CD4-positive, alpha-beta memory T cell (primary cell): ENCODE measurements at regions not wholly inside any gene's neighbourhood (a gene's known extent, or its start where the extent isn't known, plus 50 kb on each side); places are given as distances from the start of the nearest gene placed in this dataset.

ENCODE experiments used
- CTCF ChIA-PET: fragments of 350-600 bp; sonication (Branson Sonifier 250); formaldehyde crosslinking; loops from one replicate; lab custom pipeline; 2021; ENCODE audit warnings: inconsistent platforms; ENCODE audit not compliant: partially characterized antibody; lab: Charles Lee
- POLR2A ChIA-PET: fragments of 350-600 bp; sonication (Branson Sonifier 250); formaldehyde crosslinking; loops from one replicate; lab custom pipeline; 2021; ENCODE audit not compliant: partially characterized antibody; lab: Charles Lee
- DNase-seq, 5 donors: peaks; one replicate each; pipeline versions ENCODE4 v3.0.0 to v3.0.0-alpha.2; 2020 to 2022; ENCODE audit warnings: mixed read lengths in 1 of 5
- H3K27ac ChIP-seq: one replicate; pipeline ENCODE4 v1.7.0; 2013; ENCODE audit warnings: low read depth, low read length
- H3K27me3 ChIP-seq: 2 replicates; pipeline ENCODE4 v1.7.0; 2013; ENCODE audit warnings: mild to moderate bottlenecking, low read length, moderate library complexity; ENCODE audit not compliant: insufficient read depth
- H3K36me3 ChIP-seq: 2 replicates; pipeline ENCODE4 v1.7.0; 2013; ENCODE audit warnings: mild to moderate bottlenecking, low read length, moderate library complexity; ENCODE audit not compliant: insufficient read depth
- H3K4me1 ChIP-seq: 2 replicates; pipeline ENCODE4 v1.7.0; 2013; ENCODE audit warnings: mild to moderate bottlenecking, low read length, moderate library complexity; ENCODE audit not compliant: insufficient read depth
- H3K4me3 ChIP-seq, 2 donors: one replicate each; pipeline ENCODE4 v1.7.0; 2013; ENCODE audit warnings: low read length in 2 of 2, mild to moderate bottlenecking in 1 of 2
- H3K9me3 ChIP-seq, 2 donors: one replicate each; pipeline ENCODE4 v1.7.0; 2013; ENCODE audit warnings: low read length in 2 of 2, control low read depth in 1 of 2; ENCODE audit not compliant: control insufficient read depth in 1 of 2
- H3K27ac Mint-ChIP-seq, 7 donors: one replicate each; pipeline ENCODE4 v1.8.0; 2020 to 2021; ENCODE audit warnings: mixed read lengths in 7 of 7, mild to moderate bottlenecking in 6 of 7, inconsistent platforms in 3 of 7, moderate library complexity in 3 of 7
- H3K27me3 Mint-ChIP-seq, 2 donors: one replicate each; pipeline ENCODE4 v1.8.0; 2020 to 2021; ENCODE audit warnings: mixed read lengths in 2 of 2
- H3K36me3 Mint-ChIP-seq, 2 donors: one replicate each; pipeline ENCODE4 v1.8.0; 2020 to 2021; ENCODE audit warnings: mixed read lengths in 2 of 2, inconsistent platforms in 1 of 2, mild to moderate bottlenecking in 1 of 2
- H3K4me1 Mint-ChIP-seq, 4 donors: one replicate each; pipeline ENCODE4 v1.8.0; 2020 to 2021; ENCODE audit warnings: mixed read lengths in 4 of 4, mild to moderate bottlenecking in 1 of 4
- H3K4me3 Mint-ChIP-seq, 8 donors: one replicate each; pipeline ENCODE4 v1.8.0; 2020 to 2021; ENCODE audit warnings: mixed read lengths in 8 of 8, mild to moderate bottlenecking in 7 of 8, moderate library complexity in 6 of 8, inconsistent platforms in 3 of 8
- H3K9me3 Mint-ChIP-seq, 8 donors: one replicate each; pipeline ENCODE4 v1.8.0; 2020 to 2021; ENCODE audit warnings: mixed read lengths in 8 of 8, mild to moderate bottlenecking in 5 of 8, inconsistent platforms in 3 of 8, moderate library complexity in 1 of 8
- intact Hi-C: fragments of 100-400 bp; cut with micrococcal nuclease; formaldehyde crosslinking; loops from one replicate; pipeline ENCODE4 v1.15.1; 2023

DNA sequence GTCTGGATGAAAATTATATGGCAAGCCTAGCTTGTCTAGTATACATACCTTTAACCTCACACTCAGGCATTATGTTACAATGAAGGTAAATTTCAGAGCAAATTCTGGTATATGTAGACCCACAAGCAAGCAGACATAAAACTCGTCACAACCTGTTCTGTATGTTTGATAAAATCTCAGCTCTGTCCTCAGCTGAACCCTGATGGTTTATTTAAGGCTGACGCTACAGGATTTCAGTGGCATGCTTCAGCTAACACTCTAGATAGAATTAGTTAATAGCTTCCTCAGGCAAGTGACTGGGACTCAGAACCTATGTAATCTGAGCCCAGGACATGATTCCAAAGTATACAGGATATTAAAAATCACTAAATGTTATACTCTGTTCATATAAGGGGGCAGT is 68.2 kb upstream of the MC2R start:
- Mint-ChIP-seq H3K9me3 (peaks cover 0 to 15% (median 5%) of the 10 kb centered on the region in 8 donors), H3K27me3 (peaks cover 5 to 14% of the 10 kb centered on the region in 2 donors), H3K36me3 (no peaks in the 10 kb centered on the region), H3K4me3 (no peak overlapping the region), H3K27ac (no peak overlapping the region), H3K4me1 (no peaks in the 10 kb centered on the region)
- ChIA-PET POLR2A (no interaction called here), CTCF (no interaction called here)
- Histone ChIP-seq H3K27ac (no peak overlapping the region), H3K27me3 (no peaks in the 10 kb centered on the region), H3K4me3 (no peak overlapping the region), H3K36me3 (no peaks in the 10 kb centered on the region), H3K9me3 (no peaks in the 10 kb centered on the region), H3K4me1 (no peaks in the 10 kb centered on the region)
- no peak for DNase-seq
- intact Hi-C loops: no loop called here

- no peaks in the 10 kb centered on the region for H3K4me1 Mint-ChIP-seq
- Histone ChIP-seq H3K27me3 (no peaks in the 10 kb centered on the region), H3K4me3 (no peak overlapping the region), H3K27ac (no peak overlapping the region), H3K4me1 (no peaks in the 10 kb centered on the region), H3K9me3 (no peaks in the 10 kb centered on the region), H3K36me3 (no peaks in the 10 kb centered on the region)
- no peaks in the 10 kb centered on the region for H3K36me3 Mint-ChIP-seq
- no peak overlapping the region for H3K27ac Mint-ChIP-seq
- ChIA-PET POLR2A (no interaction called here), CTCF (no interaction called here)
- H3K4me3 Mint-ChIP-seq: no peak overlapping the region
- intact Hi-C loops: no loop called here
- peaks cover 5 to 14% of the 10 kb centered on the region in 2 donors for H3K27me3 Mint-ChIP-seq
- no peak for DNase-seq
- peaks cover 0 to 12% (median 5%) of the 10 kb centered on the region in 8 donors for H3K9me3 Mint-ChIP-seq
These were observed 66.8 kb upstream of the MC2R start for GRCh38 chr18:13982126-13982525.

DNA sequence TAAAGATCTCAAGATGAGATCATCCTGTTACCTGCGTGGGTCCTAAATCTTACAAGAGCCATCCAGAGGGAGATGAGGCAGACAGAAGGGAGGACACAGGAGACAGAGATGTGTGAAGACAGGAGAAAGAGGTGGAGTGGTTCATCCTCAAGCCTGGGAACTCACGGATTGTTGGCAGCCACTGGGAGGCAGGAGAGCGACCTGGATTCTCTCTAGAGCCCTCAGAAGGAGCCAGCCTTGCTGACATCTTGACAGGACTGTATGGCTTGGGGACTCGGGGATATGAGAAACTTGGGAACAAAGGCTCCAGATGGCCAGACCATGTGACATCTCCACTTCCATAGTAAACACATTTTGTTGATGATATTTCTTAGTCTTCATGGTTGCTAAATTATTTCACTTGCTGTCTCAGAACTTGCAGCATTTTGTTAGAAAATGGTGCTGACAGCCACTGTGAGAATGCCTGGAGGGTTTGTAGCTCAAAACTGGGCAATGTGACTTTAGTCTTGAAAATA is 57.8 kb upstream of the MC2R start:
- POLR2A ChIA-PET: no interaction called here
- H3K27ac Mint-ChIP-seq: no peak overlapping the region
- no peak for DNase-seq
- CTCF ChIA-PET: no interaction called here
- Histone ChIP-seq H3K27ac (no peak overlapping the region), H3K36me3 (no peaks in the 10 kb centered on the region), H3K4me1 (no peaks in the 10 kb centered on the region), H3K27me3 (no peaks in the 10 kb centered on the region), H3K4me3 (no peak overlapping the region), H3K9me3 (no peaks in the 10 kb centered on the region)
- H3K9me3 Mint-ChIP-seq: peaks cover 0 to 9% (median 5%) of the 10 kb centered on the region in 8 donors
- H3K27me3 Mint-ChIP-seq: no peaks in the 10 kb centered on the region
- intact Hi-C loops: no loop called here
- H3K4me1 Mint-ChIP-seq: no peaks in the 10 kb centered on the region
- H3K36me3 Mint-ChIP-seq: no peaks in the 10 kb centered on the region
- H3K4me3 Mint-ChIP-seq: no peak overlapping the region
